Superior temporal gyrus (tissue), 1 donor: ENCODE measurements at regions not wholly inside any gene's neighbourhood (a gene's known extent, or its start where the extent isn't known, plus 50 kb on each side); places are given as distances from the start of the nearest gene placed in this dataset.
"Not testable (repeated sequence)": the region's sequence is repeated elsewhere in the genome, so short reads cannot be mapped to it uniquely, and the experiment has no call there.

Experiments
- DNase-seq: peaks from one replicate; pipeline ENCODE4 v3.0.0-alpha.2; 2016; ENCODE audit errors: extremely low spot score

DNA sequence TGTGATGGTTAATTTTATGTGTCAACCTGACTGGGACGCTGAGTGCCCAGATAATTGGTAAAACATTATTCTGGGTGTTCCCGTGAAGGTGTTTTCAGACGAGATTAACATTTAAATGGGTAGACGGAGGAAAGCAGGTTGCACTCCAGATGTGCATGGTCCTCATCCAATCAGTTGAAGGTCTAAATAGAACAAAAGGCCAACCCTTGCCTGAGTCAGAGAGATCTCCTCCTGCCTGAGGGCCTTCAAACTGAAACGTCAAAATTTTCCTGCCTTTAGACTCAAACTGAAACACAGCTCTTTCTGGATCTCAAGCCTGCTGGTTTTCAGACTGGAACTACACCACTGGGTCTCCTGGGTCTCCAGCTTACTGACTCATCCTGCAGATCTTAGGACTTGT, 73.5 kb downstream of the NPIPA8 start:
- not testable (repeated sequence) for DNase-seq

DNA sequence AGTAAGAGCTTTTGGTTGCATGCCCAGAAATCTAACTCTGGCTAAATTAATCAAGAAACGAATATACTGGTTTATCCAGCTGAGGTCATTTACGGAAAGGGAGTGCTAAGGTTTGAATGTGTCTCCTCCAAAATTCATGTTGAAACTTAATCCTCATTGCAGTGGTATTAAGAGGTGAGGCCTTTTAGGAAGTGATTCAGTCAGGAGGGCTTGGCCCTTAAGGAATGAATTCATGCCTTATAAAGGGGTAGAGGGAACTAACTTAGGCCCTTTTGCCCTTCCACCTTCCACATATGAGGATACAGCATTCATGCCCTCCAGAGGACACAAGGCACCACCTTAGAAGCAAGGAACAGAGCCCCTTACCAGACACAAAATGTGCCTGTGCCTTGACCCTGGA, 74.7 kb downstream of the NPIPA8 start:
- DNase-seq, result not testable (repeated sequence)

DNA sequence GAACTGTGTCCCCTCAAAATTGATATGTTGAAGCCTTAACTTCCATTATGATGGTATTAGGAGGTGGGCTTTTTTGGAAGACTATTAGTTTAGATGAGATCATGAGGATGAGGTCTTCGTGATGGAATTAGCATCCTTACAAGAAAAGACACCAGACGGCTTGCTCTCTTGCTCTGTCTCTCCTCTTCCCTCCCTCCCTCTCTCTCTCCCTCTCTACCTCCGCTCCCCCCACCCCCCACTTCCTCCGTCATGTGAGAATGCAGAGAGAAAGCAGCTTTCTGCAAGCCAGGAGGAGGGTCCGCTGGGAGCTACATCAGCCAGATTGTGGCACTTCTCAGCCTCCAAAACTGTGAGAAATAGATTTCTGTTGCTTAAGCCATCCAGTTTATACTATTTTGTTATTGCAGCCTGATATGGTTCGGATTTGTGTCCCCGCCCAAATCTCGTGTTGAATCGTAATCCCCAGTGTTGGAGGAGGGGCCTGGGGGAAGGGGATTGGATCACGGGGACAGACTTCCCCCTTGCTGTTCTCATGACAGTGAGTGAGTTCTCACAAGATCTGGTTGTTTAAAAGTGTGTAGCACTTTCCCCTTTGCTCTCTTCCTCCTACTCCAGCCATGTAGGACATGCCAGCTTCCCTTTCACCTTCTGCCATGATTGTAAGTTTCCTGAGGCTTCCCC, 76.9 kb downstream of the NPIPA8 start:
- DNase-seq, result not testable (repeated sequence)

- not testable (repeated sequence) for DNase-seq
These were observed 83.6 kb downstream of the NPIPA8 start for GRCh38 chr16:18252943-18253342.

DNA sequence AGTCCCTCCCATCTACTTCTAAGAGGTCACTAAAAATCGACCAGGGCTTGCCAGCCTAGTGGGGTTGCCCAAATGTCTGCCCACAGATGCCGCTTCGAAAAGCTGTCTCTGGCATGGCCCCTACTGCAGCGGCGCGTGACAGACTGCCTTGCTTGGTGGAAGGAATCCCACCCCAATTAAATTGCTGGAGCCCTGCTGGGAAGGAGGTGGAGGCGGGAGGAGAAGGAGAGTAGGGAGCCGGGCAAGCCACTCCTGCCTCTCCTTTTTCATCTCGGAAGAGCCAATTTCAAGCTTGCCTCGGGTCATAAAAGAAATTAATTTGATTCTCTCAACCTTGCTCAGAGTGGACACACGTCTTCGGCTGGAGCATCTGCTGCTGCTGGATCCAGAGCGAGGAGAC, 106.0 kb downstream of the NPIPA8 start:
- DNase-seq, result not testable (repeated sequence)

DNA sequence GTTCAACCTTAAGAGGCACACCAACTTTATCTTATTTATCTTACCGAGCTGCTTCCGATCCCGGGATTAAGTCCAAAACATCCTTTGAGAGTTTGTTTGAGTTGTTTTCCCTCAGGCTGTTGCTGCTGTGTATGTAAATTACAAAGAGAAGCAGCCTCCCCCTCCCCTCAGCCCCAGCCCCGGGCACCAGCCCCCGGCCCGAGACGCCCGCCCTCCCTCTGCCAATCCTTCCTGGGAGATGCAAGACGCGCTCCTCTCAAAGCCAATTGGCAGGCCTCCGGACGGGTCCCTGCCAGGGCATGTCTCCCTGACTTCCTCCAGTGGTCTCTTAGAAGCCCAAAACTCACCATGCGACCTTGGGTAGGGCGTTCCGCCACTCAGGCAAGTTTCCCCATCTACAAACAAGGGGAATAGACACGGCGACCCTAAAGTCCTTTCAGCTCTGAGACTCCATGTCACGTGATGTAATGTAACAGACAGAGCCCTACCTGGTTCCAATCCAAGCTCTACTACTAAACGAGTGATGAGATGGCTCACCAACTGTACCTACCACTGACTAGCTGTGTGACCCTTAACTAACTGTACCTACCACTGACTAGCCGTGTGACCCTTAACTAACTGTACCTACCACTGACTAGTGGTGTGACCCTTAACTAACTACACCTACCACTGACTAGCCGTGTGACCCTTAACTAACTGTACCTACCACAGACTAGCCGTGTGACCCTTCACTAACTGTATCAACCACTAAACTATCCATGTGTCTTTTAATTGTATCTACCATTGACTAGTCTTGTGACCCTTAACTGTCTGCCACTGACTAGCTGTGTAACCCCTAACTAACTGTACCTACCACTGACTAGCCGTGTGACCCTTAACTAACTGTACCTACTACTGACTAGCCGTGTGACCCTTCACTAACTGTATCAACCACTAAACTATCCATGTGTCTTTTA, 114.2 kb downstream of the NPIPA8 start:
- not testable (repeated sequence) for DNase-seq

DNA sequence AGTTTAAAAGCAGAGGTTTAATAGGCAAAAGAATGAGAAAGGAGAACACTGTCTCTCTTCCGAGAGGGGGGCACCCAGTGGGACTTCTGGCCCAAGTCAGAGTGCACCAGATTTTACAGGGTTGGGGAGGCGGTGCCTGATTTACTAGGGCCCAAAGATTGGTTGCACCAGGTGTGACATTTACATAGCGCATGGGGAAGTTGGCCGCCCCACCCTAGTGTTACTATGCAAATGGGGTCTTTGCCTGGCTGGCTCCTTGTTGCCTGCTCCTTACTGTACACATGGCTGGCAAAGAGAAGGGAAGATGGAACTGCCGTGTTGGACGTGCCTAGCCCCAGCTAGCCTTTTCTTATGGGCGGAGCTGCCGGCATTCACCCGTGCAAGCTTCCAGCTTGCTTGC, 118.8 kb downstream of the NPIPA8 start:
- not testable (repeated sequence) for DNase-seq

DNA sequence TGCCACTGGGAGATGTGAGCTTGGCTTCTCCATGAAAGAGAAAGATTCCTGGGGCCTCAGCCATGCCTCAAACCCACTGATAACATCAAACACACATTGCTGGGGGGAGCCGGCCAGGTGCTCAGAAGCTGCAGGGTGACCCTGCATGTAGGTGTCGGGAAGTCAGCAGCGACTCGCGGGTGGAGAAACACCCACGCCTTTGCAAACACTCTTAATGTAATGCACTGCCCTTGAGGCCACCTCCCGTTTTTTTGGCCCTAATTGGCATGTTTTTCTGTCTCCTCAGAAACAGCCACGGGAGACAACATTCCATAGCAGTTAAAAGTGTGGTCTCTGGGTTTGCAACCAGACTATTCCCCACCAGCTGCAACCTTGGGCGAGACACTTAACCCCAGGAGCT, 119.7 kb downstream of the NPIPA8 start:
- not testable (repeated sequence) for DNase-seq

DNA sequence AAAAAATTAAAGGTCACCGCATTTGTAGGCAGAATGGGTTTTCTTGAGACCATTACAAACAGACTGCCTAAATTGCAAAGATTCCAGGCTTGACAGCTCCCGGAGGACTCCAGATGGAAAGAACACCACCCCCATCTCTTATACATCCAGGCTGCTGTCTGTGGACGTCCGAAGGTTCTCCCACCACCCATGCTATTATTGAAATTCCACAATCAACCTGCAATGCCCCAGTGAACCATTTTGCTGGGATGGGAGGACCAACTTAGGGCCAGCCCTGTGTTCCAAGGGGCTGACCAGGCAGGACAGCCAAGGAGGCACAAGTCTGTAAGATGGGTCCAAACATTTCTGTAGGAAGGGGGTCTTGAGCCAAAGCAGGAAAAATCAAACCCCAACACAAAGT, 122.7 kb downstream of the NPIPA8 start:
- DNase-seq, result not testable (repeated sequence)

GRCh38 chr16:18211505-18211904, 125.0 kb downstream of the NPIPA8 start:
- not testable (repeated sequence) for DNase-seq

GRCh38 chr16:18204786-18205185, 131.8 kb downstream of the NPIPA8 start:
- DNase-seq, result not testable (repeated sequence)

GRCh38 chr16:18204309-18204708, 132.2 kb downstream of the NPIPA8 start:
- DNase-seq, result not testable (repeated sequence)

DNA sequence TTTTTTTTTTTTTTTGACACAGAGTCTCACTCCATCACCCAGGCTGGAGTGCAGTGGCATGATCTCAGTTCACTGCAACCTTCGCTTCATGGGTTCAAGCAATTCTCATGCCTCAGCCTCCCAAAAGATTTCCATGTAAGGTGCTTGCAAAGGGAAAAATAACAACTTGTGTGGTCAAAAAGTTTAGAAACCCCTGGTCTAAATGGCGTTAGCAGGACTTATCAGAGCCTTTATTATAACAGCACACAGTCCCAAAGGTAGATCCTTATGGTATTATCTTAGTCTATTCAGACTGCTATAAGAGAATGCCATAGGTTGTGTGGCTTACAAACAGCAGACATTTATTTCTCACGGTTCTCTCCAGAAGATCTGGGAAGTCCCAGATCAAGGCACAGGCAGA, 135.0 kb downstream of the NPIPA8 start:
- DNase-seq, result not testable (repeated sequence)

DNA sequence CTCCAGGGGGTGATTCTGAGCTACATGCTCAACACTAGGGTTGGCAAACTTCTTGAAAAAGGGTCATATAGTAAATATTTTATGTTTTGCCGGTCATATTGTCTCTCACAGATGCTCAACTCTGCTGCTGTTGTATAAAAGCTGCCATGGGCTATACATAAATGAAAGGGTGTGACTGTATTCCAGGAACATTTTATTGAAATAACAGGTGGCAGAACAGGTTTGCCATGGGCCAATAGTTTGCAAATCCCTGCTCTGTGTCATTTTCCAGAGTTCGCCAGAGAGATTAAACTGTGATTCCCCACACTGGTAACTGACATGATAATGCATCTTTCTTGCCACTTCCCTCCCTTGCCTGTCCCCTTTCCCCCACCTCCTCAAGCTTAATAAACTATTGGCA, 144.1 kb downstream of the NPIPA8 start:
- DNase-seq, result not testable (repeated sequence)

DNA sequence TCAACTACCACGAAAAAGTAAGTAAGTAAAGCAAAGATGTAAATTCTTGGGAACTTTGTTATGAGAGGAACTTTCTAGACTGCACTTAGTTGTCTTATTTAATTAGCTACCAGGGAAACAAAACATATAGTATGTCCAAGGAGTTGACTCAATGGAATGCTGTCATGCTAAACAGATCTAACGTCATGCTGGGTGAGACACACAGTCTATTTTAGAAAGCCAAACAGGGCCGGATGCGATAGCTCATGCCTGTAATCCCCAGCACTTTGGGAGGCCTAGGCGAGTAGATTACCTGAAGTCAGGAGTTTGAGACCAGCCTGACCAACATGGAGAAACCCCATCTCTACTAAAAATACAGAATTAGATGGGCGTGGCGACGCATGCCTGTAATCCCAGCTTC, 146.4 kb downstream of the NPIPA8 start:
- DNase-seq, result not testable (repeated sequence)

DNA sequence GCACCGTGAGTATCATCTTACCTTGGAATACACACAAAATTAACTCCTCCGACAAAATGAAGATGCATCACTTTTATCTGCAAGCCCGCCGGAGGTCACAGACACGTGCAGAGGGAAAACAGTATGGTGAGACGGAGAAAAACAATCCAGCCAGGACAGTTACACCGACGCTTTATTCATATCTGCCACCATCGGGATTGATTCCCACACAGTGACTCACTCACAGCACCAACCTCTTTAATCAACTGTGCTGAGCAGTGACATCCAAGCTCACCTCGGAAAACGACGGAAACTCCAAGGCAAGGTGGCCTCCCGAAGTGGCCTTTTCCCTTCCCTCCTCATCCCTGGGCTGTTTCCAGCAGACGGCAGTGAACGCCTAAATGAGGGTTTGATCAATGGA, 151.8 kb downstream of the NPIPA8 start:
- not testable (repeated sequence) for DNase-seq

DNA sequence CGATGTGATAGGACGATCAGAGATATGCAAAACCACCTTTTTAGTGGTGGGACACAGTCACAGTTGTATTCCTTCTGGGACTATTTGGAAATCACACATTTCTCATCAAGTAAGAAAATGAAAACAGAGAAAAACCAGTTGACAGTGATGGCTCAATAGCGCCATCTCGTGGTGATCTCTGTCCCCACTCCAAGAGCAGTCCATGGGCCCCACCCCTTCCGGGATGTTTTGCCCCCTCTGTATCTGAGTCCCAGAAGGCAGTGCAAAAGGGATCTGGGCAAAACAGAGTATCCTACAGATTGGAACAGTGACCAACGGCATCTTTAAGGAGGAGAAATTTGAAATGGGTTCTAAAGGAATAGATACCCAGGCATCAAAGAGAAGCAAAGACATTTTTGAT, 155.5 kb downstream of the NPIPA8 start:
- DNase-seq, result not testable (repeated sequence)

GRCh38 chr16:18173945-18174497, 162.5 kb downstream of the NPIPA8 start:
- DNase-seq, result not testable (repeated sequence)

- DNase-seq, result not testable (repeated sequence)
These were observed 174.2 kb downstream of the NPIPA8 start for GRCh38 chr16:18162293-18162692.

GRCh38 chr16:18161224-18161623, 175.3 kb downstream of the NPIPA8 start:
- DNase-seq, result not testable (repeated sequence)

- DNase-seq, result not testable (repeated sequence)
These were observed 177.4 kb downstream of the NPIPA8 start for GRCh38 chr16:18159185-18159584.

DNA sequence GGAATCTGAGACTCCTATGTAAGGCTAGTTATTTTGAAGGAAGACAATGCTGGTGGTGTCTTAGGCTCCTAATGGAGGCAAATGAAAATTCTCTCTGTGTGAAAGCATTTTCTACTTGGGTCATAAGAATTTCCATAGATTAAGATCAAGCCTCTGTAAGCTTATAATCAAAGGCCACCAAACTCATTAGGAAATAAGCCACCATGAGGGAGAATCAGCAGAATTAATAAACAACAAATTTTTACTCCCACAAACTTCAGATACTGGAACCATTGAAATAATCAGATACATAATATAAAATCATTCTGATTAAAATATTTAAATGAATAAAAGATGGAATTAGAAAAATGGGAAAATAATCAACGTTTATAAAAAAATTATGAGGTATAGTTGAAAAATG, 178.7 kb downstream of the NPIPA8 start:
- not testable (repeated sequence) for DNase-seq
